ENCODE measurements at regions not wholly inside any gene's neighbourhood (a gene's known extent, or its start where the extent isn't known, plus 50 kb on each side); places are given as distances from the start of the nearest gene placed in this dataset.

GRCh38 chr18:25672490-25672889 is 320.5 kb upstream of the ZNF521 start:
- H3K36me3 ChIP-seq (ENCODE audit: insufficient read depth, low read depth, low read length), result no peaks in the 10 kb centered on the region
- no peak overlapping the region for H3K27ac ChIP-seq (ENCODE audit: low read length)
- no peak overlapping the region for H3K9ac ChIP-seq (ENCODE audit: low read depth, low read length)
- peaks cover 30% of the 10 kb centered on the region; the same call in 1 of the 2 replicates for H3K4me1 ChIP-seq (ENCODE audit: insufficient read depth, low read length)
- H3K4me3 ChIP-seq (ENCODE audit: low read length), result no peak overlapping the region
- no peaks in the 10 kb centered on the region for H3K9me3 ChIP-seq (ENCODE audit: insufficient read depth, low read depth, low read length)
- H3K27me3 ChIP-seq (ENCODE audit: insufficient read depth, low read length), result no peaks in the 10 kb centered on the region

GRCh38 chr18:25669741-25670140 is 317.8 kb upstream of the ZNF521 start:
- no peak overlapping the region for H3K27ac ChIP-seq (ENCODE audit: low read length)
- H3K27me3 ChIP-seq (ENCODE audit: insufficient read depth, low read length), result no peaks in the 10 kb centered on the region
- no peak overlapping the region for H3K9ac ChIP-seq (ENCODE audit: low read depth, low read length)
- no peaks in the 10 kb centered on the region for H3K36me3 ChIP-seq (ENCODE audit: insufficient read depth, low read depth, low read length)
- H3K4me3 ChIP-seq (ENCODE audit: low read length), result no peak overlapping the region
- peaks cover 9% of the 10 kb centered on the region; the same call in 1 of the 2 replicates for H3K4me1 ChIP-seq (ENCODE audit: insufficient read depth, low read length)
- no peaks in the 10 kb centered on the region for H3K9me3 ChIP-seq (ENCODE audit: insufficient read depth, low read depth, low read length)

- Histone ChIP-seq H3K27me3 (ENCODE audit: insufficient read depth, low read length) (no peaks in the 10 kb centered on the region), H3K36me3 (ENCODE audit: insufficient read depth, low read depth, low read length) (no peaks in the 10 kb centered on the region), H3K4me1 (ENCODE audit: insufficient read depth, low read length) (no peaks in the 10 kb centered on the region), H3K9me3 (ENCODE audit: insufficient read depth, low read depth, low read length) (no peaks in the 10 kb centered on the region), H3K4me3 (ENCODE audit: low read length) (no peak overlapping the region), H3K9ac (ENCODE audit: low read depth, low read length) (no peak overlapping the region), H3K27ac (ENCODE audit: low read length) (no peak overlapping the region)
These were observed 310.3 kb upstream of the ZNF521 start for GRCh38 chr18:25662272-25662671.

- Histone ChIP-seq H3K9me3 (ENCODE audit: insufficient read depth, low read depth, low read length) (no peaks in the 10 kb centered on the region), H3K27ac (ENCODE audit: low read length) (no peak overlapping the region), H3K9ac (ENCODE audit: low read depth, low read length) (no peak overlapping the region)
These were observed 309.9 kb upstream of the ZNF521 start for GRCh38 chr18:25661831-25662230.

GRCh38 chr18:25659541-25659940 is 307.6 kb upstream of the ZNF521 start:
- Histone ChIP-seq H3K9ac (ENCODE audit: low read depth, low read length) (no peak overlapping the region), H3K4me3 (ENCODE audit: low read length) (no peak overlapping the region), H3K27ac (ENCODE audit: low read length) (no peak overlapping the region), H3K4me1 (ENCODE audit: insufficient read depth, low read length) (no peaks in the 10 kb centered on the region), H3K9me3 (ENCODE audit: insufficient read depth, low read depth, low read length) (no peaks in the 10 kb centered on the region), H3K36me3 (ENCODE audit: insufficient read depth, low read depth, low read length) (no peaks in the 10 kb centered on the region), H3K27me3 (ENCODE audit: insufficient read depth, low read length) (no peaks in the 10 kb centered on the region)

More at GRCh38 chr18:25661831-25662230, 309.9 kb upstream of the ZNF521 start:
- Histone ChIP-seq H3K4me3 (ENCODE audit: low read length) (no peak overlapping the region), H3K4me1 (ENCODE audit: insufficient read depth, low read length) (no peaks in the 10 kb centered on the region), H3K27me3 (ENCODE audit: insufficient read depth, low read length) (no peaks in the 10 kb centered on the region), H3K36me3 (ENCODE audit: insufficient read depth, low read depth, low read length) (no peaks in the 10 kb centered on the region)

GRCh38 chr18:25658476-25658875 is 306.5 kb upstream of the ZNF521 start:
- H3K9me3 ChIP-seq (ENCODE audit: insufficient read depth, low read depth, low read length), result no peaks in the 10 kb centered on the region
- H3K4me3 ChIP-seq (ENCODE audit: low read length), result no peak overlapping the region

GRCh38 chr18:25651553-25651952 is 299.6 kb upstream of the ZNF521 start:
- H3K27me3 ChIP-seq (ENCODE audit: insufficient read depth, low read length), result no peaks in the 10 kb centered on the region
- no peaks in the 10 kb centered on the region for H3K36me3 ChIP-seq (ENCODE audit: insufficient read depth, low read depth, low read length)
- no peaks in the 10 kb centered on the region for H3K9me3 ChIP-seq (ENCODE audit: insufficient read depth, low read depth, low read length)
- no peak overlapping the region for H3K9ac ChIP-seq (ENCODE audit: low read depth, low read length)
- H3K4me1 ChIP-seq (ENCODE audit: insufficient read depth, low read length), result no peaks in the 10 kb centered on the region
- H3K27ac ChIP-seq (ENCODE audit: low read length), result no peak overlapping the region
- no peak overlapping the region for H3K4me3 ChIP-seq (ENCODE audit: low read length)

More at GRCh38 chr18:25658476-25658875, 306.5 kb upstream of the ZNF521 start:
- Histone ChIP-seq H3K9ac (ENCODE audit: low read depth, low read length) (no peak overlapping the region), H3K36me3 (ENCODE audit: insufficient read depth, low read depth, low read length) (no peaks in the 10 kb centered on the region), H3K27ac (ENCODE audit: low read length) (no peak overlapping the region), H3K27me3 (ENCODE audit: insufficient read depth, low read length) (no peaks in the 10 kb centered on the region), H3K4me1 (ENCODE audit: insufficient read depth, low read length) (no peaks in the 10 kb centered on the region)

GRCh38 chr18:25650201-25650941 is 298.4 kb upstream of the ZNF521 start:
- Histone ChIP-seq H3K27ac (ENCODE audit: low read length) (no peak overlapping the region), H3K9ac (ENCODE audit: low read depth, low read length) (no peak overlapping the region), H3K4me3 (ENCODE audit: low read length) (no peak overlapping the region), H3K9me3 (ENCODE audit: insufficient read depth, low read depth, low read length) (no peaks in the 10 kb centered on the region), H3K4me1 (ENCODE audit: insufficient read depth, low read length) (no peaks in the 10 kb centered on the region), H3K27me3 (ENCODE audit: insufficient read depth, low read length) (no peaks in the 10 kb centered on the region), H3K36me3 (ENCODE audit: insufficient read depth, low read depth, low read length) (no peaks in the 10 kb centered on the region)

GRCh38 chr18:25648716-25649260 is 296.8 kb upstream of the ZNF521 start:
- Histone ChIP-seq H3K4me1 (ENCODE audit: insufficient read depth, low read length) (no peaks in the 10 kb centered on the region), H3K9ac (ENCODE audit: low read depth, low read length) (no peak overlapping the region), H3K27ac (ENCODE audit: low read length) (no peak overlapping the region), H3K4me3 (ENCODE audit: low read length) (no peak overlapping the region), H3K36me3 (ENCODE audit: insufficient read depth, low read depth, low read length) (no peaks in the 10 kb centered on the region), H3K27me3 (ENCODE audit: insufficient read depth, low read length) (no peaks in the 10 kb centered on the region), H3K9me3 (ENCODE audit: insufficient read depth, low read depth, low read length) (no peaks in the 10 kb centered on the region)

- no peaks in the 10 kb centered on the region for H3K27me3 ChIP-seq (ENCODE audit: insufficient read depth, low read length)
- H3K9me3 ChIP-seq (ENCODE audit: insufficient read depth, low read depth, low read length), result no peaks in the 10 kb centered on the region
- no peak overlapping the region for H3K9ac ChIP-seq (ENCODE audit: low read depth, low read length)
- H3K4me1 ChIP-seq (ENCODE audit: insufficient read depth, low read length), result no peaks in the 10 kb centered on the region
- no peak overlapping the region for H3K27ac ChIP-seq (ENCODE audit: low read length)
- H3K4me3 ChIP-seq (ENCODE audit: low read length), result no peak overlapping the region
- no peaks in the 10 kb centered on the region for H3K36me3 ChIP-seq (ENCODE audit: insufficient read depth, low read depth, low read length)
These were observed 295.4 kb upstream of the ZNF521 start for GRCh38 chr18:25647404-25647803.

GRCh38 chr18:25646971-25647370 is 295.0 kb upstream of the ZNF521 start:
- no peak overlapping the region for H3K9ac ChIP-seq (ENCODE audit: low read depth, low read length)
- no peaks in the 10 kb centered on the region for H3K27me3 ChIP-seq (ENCODE audit: insufficient read depth, low read length)
- H3K36me3 ChIP-seq (ENCODE audit: insufficient read depth, low read depth, low read length), result no peaks in the 10 kb centered on the region
- H3K27ac ChIP-seq (ENCODE audit: low read length), result no peak overlapping the region
- no peak overlapping the region for H3K4me3 ChIP-seq (ENCODE audit: low read length)
- no peaks in the 10 kb centered on the region for H3K9me3 ChIP-seq (ENCODE audit: insufficient read depth, low read depth, low read length)
- H3K4me1 ChIP-seq (ENCODE audit: insufficient read depth, low read length), result no peaks in the 10 kb centered on the region

- H3K9ac ChIP-seq (ENCODE audit: low read depth, low read length), result no peak overlapping the region
- H3K4me1 ChIP-seq (ENCODE audit: insufficient read depth, low read length), result no peaks in the 10 kb centered on the region
- H3K9me3 ChIP-seq (ENCODE audit: insufficient read depth, low read depth, low read length), result no peaks in the 10 kb centered on the region
- no peak overlapping the region for H3K27ac ChIP-seq (ENCODE audit: low read length)
- no peaks in the 10 kb centered on the region for H3K27me3 ChIP-seq (ENCODE audit: insufficient read depth, low read length)
- no peaks in the 10 kb centered on the region for H3K36me3 ChIP-seq (ENCODE audit: insufficient read depth, low read depth, low read length)
- H3K4me3 ChIP-seq (ENCODE audit: low read length), result no peak overlapping the region
These were observed 287.6 kb upstream of the ZNF521 start for GRCh38 chr18:25639596-25639995.
